B cell (primary cell): ENCODE measurements at regions not wholly inside any gene's neighbourhood (a gene's known extent, or its start where the extent isn't known, plus 50 kb on each side); places are given as distances from the start of the nearest gene placed in this dataset.

Experiments
- ATAC-seq: fragments of 200-7000 bp; cut with Tn5 transposase; one replicate; pipeline ENCODE4 v1.10.0; 2021; ENCODE audit warnings: low read depth, mild to moderate bottlenecking, moderate number of reproducible peaks, moderate library complexity
- CTCF ChIA-PET: fragments of 350-600 bp; sonication (Branson Sonifier 250); formaldehyde crosslinking; loops from one replicate; lab custom pipeline; 2021; ENCODE audit warnings: antibody characterized with exemption, inconsistent platforms; lab: Charles Lee
- POLR2A ChIA-PET: fragments of 350-600 bp; sonication (Branson Sonifier 250); formaldehyde crosslinking; loops from one replicate; lab custom pipeline; 2021; ENCODE audit warnings: antibody characterized with exemption; lab: Charles Lee
- DNase-seq: peaks from one replicate; pipeline ENCODE4 v3.0.0; 2013
- H2AFZ ChIP-seq: 2 replicates; pipeline ENCODE4 v1.6.1; 2012; ENCODE audit warnings: mild to moderate bottlenecking, low read depth, low read length; ENCODE audit not compliant: insufficient read depth, poor library complexity, severe bottlenecking
- H3K27ac ChIP-seq, 2 donors: 1 replicate in 1 of 2; 2 replicates in 1 of 2; pipeline ENCODE4 v1.5.1; 2012 to 2013; ENCODE audit warnings: low read length in 2 of 2, mild to moderate bottlenecking in 2 of 2, moderate library complexity in 1 of 2
- H3K27me3 ChIP-seq, 4 experiments: fragments of 200-600 bp in 1 of 4; sonication (generic) in 1 of 4; replicated peaks in 1 of 4; 1 replicate in 2 of 4; 2 replicates in 2 of 4; pipeline versions ENCODE4 v1.6.1 to v1.7.0; 2013 to 2016; ENCODE audit warnings: low read length in 3 of 4, mild to moderate bottlenecking in 2 of 4, mixed read lengths in 1 of 4, moderate library complexity in 1 of 4; ENCODE audit not compliant: insufficient read depth in 4 of 4, control insufficient read depth in 3 of 4; ENCODE audit errors: control extremely low read depth in 1 of 4
- H3K36me3 ChIP-seq, 2 experiments: replicated peaks in 1 of 2; 1 replicate in 1 of 2; 2 replicates in 1 of 2; pipeline versions ENCODE4 v1.6.1 to v1.7.1; 2013; ENCODE audit warnings: low read length in 1 of 2; ENCODE audit not compliant: insufficient read depth in 2 of 2, control insufficient read depth in 1 of 2; ENCODE audit errors: control extremely low read depth in 1 of 2, extremely low read depth in 1 of 2
- H3K4me1 ChIP-seq, 2 donors: fragments of 200-600 bp in 1 of 2; sonication (generic) in 1 of 2; 1 replicate in 1 of 2; 2 replicates in 1 of 2; pipeline versions ENCODE4 v1.5.1 to v1.6.1; 2013 to 2017; ENCODE audit warnings: low read length in 2 of 2; ENCODE audit not compliant: control insufficient read depth in 2 of 2, insufficient read depth in 2 of 2
- H3K4me2 ChIP-seq: replicated peaks from 2 replicates; pipeline ENCODE3; 2012; ENCODE audit warnings: mild to moderate bottlenecking, low read depth, low read length; ENCODE audit not compliant: poor library complexity, severe bottlenecking
- H3K4me3 ChIP-seq, 5 experiments: fragments of 200-600 bp in 1 of 5; sonication (generic) in 1 of 5; 1 replicate in 3 of 5; 2 replicates in 2 of 5; pipeline versions ENCODE4 v1.5.1 to v1.7.0; 2011 to 2016; ENCODE audit warnings: low read length in 4 of 5, mild to moderate bottlenecking in 4 of 5, low read depth in 2 of 5, control low read depth in 1 of 5, moderate library complexity in 1 of 5; ENCODE audit not compliant: insufficient read depth in 1 of 5; ENCODE audit errors: control extremely low read depth in 1 of 5, extremely low read depth in 1 of 5
- H3K79me2 ChIP-seq: fragments of 200-600 bp; sonication (generic); one replicate; pipeline ENCODE4 v1.6.0; 2016; ENCODE audit warnings: low read length; ENCODE audit not compliant: control insufficient read depth, insufficient read depth
- H3K9ac ChIP-seq: fragments of 200-600 bp; sonication (generic); 2 replicates; pipeline ENCODE4 v1.6.1; 2017; ENCODE audit warnings: mild to moderate bottlenecking, low read length, moderate library complexity
- H3K9me3 ChIP-seq, 3 donors: one replicate each; pipeline versions ENCODE4 v1.6.1 to v1.7.1; 2013; ENCODE audit warnings: low read length in 2 of 3; ENCODE audit not compliant: control insufficient read depth in 2 of 3, insufficient read depth in 1 of 3; ENCODE audit errors: control extremely low read depth in 1 of 3
- H4K20me1 ChIP-seq: 2 replicates; pipeline ENCODE4 v1.6.0; 2012; ENCODE audit warnings: mild to moderate bottlenecking, low read length; ENCODE audit not compliant: insufficient read depth, control insufficient read depth, poor library complexity, severe bottlenecking
- H3K27ac Mint-ChIP-seq: one replicate; pipeline ENCODE4 v1.8.0; 2021; ENCODE audit warnings: mixed read lengths
- H3K27me3 Mint-ChIP-seq: one replicate; pipeline ENCODE4 v1.8.0; 2021; ENCODE audit warnings: mixed read lengths
- H3K4me1 Mint-ChIP-seq: one replicate; pipeline ENCODE4 v1.8.0; 2021; ENCODE audit warnings: mixed read lengths
- H3K4me3 Mint-ChIP-seq: one replicate; pipeline ENCODE4 v1.8.0; 2021; ENCODE audit warnings: mixed read lengths
- H3K9me3 Mint-ChIP-seq: one replicate; pipeline ENCODE4 v1.8.0; 2022; ENCODE audit warnings: mixed read lengths; ENCODE audit not compliant: insufficient read depth
- EZH2 ChIP-seq: IDR thresholded peaks from 2 replicates; pipeline ENCODE4 v1.6.1; 2012; ENCODE audit warnings: borderline replicate concordance, low read depth, mild to moderate bottlenecking, moderate library complexity, low read length; ENCODE audit not compliant: insufficient read depth, poor library complexity, severe bottlenecking
- WGBS: methylation state at CpG from one replicate; pipeline ENCODE4 v1.1.5; 2013; ENCODE audit warnings: missing lambda C conversion rate; ENCODE audit not compliant: insufficient coverage; 5-methylcytosine and 5-hydroxymethylcytosine counted together
- intact Hi-C: fragments of 100-400 bp; cut with micrococcal nuclease; formaldehyde crosslinking; loops from one replicate; pipeline ENCODE4 v1.10.0; 2022

DNA sequence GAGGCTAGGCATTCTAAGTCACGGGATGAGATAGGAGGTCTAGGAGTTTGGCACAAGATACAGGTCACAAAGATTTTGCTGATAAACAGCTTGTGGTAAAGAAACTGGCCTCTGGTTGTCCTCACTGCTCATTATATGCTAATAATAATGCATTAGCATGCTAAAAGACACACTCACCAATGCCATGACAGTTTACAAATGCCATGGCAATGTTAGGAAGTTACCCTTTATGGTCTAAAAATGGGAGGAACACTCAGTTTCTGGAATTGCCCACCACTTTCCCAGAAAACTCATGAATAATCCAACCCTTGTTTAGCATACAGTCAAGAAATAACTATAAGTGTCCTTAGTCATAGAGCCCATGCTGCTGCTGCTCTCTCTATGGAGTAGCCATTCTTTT, 286.9 kb downstream of the ZNF674 start:
- no peak overlapping the region for H3K4me3 Mint-ChIP-seq
- DNase-seq: no peak
- CTCF ChIA-PET: no interaction called here
- no peaks in the 10 kb centered on the region for H3K9me3 Mint-ChIP-seq
- POLR2A ChIA-PET: no interaction called here
- Histone ChIP-seq H3K4me1 (no peaks in the 10 kb centered on the region), H3K36me3 (no peaks in the 10 kb centered on the region), H2AFZ (no peak overlapping the region), H3K79me2 (no peaks in the 10 kb centered on the region), H3K4me3 (no peak overlapping the region), H3K27ac (no peak overlapping the region), H3K27me3 (no peaks in the 10 kb centered on the region), H3K9me3 (no peaks in the 10 kb centered on the region), H3K4me2 (no peak overlapping the region), H4K20me1 (no peaks in the 10 kb centered on the region), H3K9ac (no peak overlapping the region)
- no peak overlapping the region for H3K27ac Mint-ChIP-seq
- intact Hi-C loops: no loop called here
- no peak for TF ChIP-seq EZH2
- ATAC-seq: no peak
- peaks cover 15% of the 10 kb centered on the region for H3K4me1 Mint-ChIP-seq
- no CpG with 5 or more reads among the region's 1 CpG for WGBS
- H3K27me3 Mint-ChIP-seq: no peaks in the 10 kb centered on the region

DNA sequence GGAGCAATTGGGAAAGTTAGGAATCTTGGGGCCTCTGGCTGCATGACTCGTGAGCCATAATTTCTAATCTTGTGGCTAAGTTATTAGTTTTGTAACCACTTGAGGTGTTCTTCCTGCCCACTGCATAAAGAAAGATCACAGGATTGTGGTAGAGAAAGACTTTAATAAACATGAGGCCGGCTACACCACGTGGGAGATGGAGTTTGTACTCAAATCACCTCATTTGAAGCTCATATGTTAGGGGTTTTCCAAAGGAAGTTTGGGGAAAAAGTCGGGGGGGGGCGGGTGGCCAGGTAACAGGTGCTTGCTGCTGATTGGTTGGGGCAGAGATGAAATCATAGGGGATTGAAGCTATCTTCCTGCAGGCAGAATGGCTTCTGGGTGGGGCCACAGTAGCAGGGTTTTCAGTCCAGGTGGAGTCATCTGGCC, 287.8 kb downstream of the ZNF674 start:
- no peaks in the 10 kb centered on the region for H3K9me3 ChIP-seq
- POLR2A ChIA-PET: no interaction called here

More for the DNA sequence above, 287.8 kb downstream of the ZNF674 start:
- Histone ChIP-seq H3K27me3 (no peaks in the 10 kb centered on the region), H3K9ac (no peak overlapping the region), H3K27ac (no peak overlapping the region), H4K20me1 (no peaks in the 10 kb centered on the region), H3K4me3 (no peak overlapping the region), H3K4me1 (no peaks in the 10 kb centered on the region), H3K4me2 (no peak overlapping the region), H3K79me2 (no peaks in the 10 kb centered on the region), H3K36me3 (no peaks in the 10 kb centered on the region), H2AFZ (no peak overlapping the region)
- Mint-ChIP-seq H3K4me1 (peaks cover 15% of the 10 kb centered on the region), H3K4me3 (no peak overlapping the region), H3K27me3 (no peaks in the 10 kb centered on the region), H3K9me3 (no peaks in the 10 kb centered on the region), H3K27ac (no peak overlapping the region)
- TF ChIP-seq EZH2: no peak
- intact Hi-C loops: no loop called here
- CTCF ChIA-PET: no interaction called here
- DNase-seq (no peak), ATAC-seq (no peak)
- no CpG with 5 or more reads among the region's 5 CpGs for WGBS
